Nephron progenitor cell (in vitro differentiated cells): ENCODE measurements at regions not wholly inside any gene's neighbourhood (a gene's known extent, or its start where the extent isn't known, plus 50 kb on each side); places are given as distances from the start of the nearest gene placed in this dataset.

Experiments
- DNase-seq: peaks from one replicate; pipeline ENCODE4 v3.0.0; 2021
- H3K27ac Mint-ChIP-seq: 2 replicates; pipeline ENCODE4 v1.8.0; 2021; ENCODE audit warnings: mild to moderate bottlenecking, moderate library complexity, mixed read lengths
- H3K27me3 Mint-ChIP-seq: 2 replicates; pipeline ENCODE4 v1.8.0; 2021; ENCODE audit warnings: mild to moderate bottlenecking, low read depth, mixed read lengths; ENCODE audit not compliant: poor library complexity
- H3K36me3 Mint-ChIP-seq: 2 replicates; pipeline ENCODE4 v1.8.0; 2021; ENCODE audit warnings: low read depth, mixed read lengths
- H3K4me1 Mint-ChIP-seq: 2 replicates; pipeline ENCODE4 v1.8.0; 2021; ENCODE audit warnings: mixed read lengths
- H3K4me3 Mint-ChIP-seq: 2 replicates; pipeline ENCODE4 v1.8.0; 2021; ENCODE audit warnings: mild to moderate bottlenecking, moderate library complexity, mixed read lengths
- H3K9me3 Mint-ChIP-seq: 2 replicates; pipeline ENCODE4 v1.8.0; 2021; ENCODE audit warnings: mild to moderate bottlenecking, moderate library complexity, mixed read lengths
- TF ChIP-seq, protein P1 (sequence below): fragments of 200-600 bp; sonication (generic); IDR thresholded peaks from 2 replicates; pipeline ENCODE4 v1.5.0; 2021; ENCODE audit warnings: antibody characterized with exemption

DNA sequence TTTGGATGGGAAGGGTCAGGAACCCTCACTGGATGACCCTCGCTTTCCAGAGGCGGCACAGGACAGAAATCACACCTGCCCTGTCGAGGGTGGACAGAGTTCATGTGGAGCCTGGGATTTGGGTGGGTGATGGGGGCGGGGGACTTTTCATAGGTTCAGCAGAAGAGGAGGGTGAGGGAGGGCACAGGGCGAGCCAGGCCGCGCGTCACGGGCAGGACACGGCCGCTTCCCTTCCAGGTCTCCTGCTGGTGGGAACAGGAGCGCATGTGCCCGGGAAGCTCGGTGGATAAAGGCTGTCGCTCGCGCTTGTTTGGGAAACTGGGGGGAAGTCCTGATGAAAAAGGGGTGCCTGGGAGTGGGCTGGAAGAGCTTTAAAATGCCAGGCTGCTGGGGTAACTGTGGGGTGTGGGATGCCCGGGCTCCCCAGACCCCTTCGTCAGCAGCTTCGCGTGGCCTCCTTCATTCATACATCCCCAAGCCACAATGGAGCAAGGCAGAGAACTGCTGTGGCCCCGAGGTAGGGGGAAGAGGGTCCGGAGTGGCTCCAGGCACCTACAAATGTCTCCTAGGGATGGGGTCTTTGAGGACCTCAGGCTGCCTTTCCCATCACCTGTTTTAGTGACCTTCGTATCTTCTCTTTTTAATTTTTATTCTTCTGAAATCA lies 102.2 kb downstream of the DACT2 start:
- Mint-ChIP-seq H3K4me1 (peaks cover 39% of the 10 kb centered on the region), H3K4me3 (no peak overlapping the region), H3K27me3 (peaks cover 47% of the 10 kb centered on the region), H3K36me3 (no peaks in the 10 kb centered on the region), H3K27ac (no peak overlapping the region), H3K9me3 (no peaks in the 10 kb centered on the region)
- TF ChIP-seq, protein P1, sequence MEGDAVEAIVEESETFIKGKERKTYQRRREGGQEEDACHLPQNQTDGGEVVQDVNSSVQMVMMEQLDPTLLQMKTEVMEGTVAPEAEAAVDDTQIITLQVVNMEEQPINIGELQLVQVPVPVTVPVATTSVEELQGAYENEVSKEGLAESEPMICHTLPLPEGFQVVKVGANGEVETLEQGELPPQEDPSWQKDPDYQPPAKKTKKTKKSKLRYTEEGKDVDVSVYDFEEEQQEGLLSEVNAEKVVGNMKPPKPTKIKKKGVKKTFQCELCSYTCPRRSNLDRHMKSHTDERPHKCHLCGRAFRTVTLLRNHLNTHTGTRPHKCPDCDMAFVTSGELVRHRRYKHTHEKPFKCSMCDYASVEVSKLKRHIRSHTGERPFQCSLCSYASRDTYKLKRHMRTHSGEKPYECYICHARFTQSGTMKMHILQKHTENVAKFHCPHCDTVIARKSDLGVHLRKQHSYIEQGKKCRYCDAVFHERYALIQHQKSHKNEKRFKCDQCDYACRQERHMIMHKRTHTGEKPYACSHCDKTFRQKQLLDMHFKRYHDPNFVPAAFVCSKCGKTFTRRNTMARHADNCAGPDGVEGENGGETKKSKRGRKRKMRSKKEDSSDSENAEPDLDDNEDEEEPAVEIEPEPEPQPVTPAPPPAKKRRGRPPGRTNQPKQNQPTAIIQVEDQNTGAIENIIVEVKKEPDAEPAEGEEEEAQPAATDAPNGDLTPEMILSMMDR: no peak
- no peak for DNase-seq

DNA sequence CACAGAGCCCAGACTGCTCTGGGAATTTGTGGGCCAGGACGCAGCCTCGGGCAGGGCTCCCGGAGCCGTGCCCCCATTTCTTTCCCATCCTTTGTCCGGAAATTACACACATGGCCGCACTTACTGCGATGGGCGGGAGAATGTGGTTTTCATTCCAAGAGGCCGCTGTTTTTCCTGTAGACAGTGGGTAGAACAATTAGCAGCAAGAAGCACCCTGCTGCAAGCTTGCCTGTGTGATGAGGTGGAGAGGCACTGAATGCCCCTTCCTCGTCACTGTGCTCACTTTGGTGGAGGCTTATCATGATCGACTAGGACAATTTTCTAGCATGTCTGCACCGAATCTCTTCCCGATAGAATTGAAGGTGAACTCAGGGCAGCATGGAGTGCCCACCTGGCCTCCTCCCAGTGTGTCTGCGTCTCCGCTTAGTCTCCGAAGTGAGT lies 102.8 kb downstream of the DACT2 start:
- H3K4me1 Mint-ChIP-seq: peaks cover 44% of the 10 kb centered on the region
- no peaks in the 10 kb centered on the region for H3K36me3 Mint-ChIP-seq
- no peaks in the 10 kb centered on the region for H3K9me3 Mint-ChIP-seq
- H3K4me3 Mint-ChIP-seq: no peak overlapping the region
- H3K27me3 Mint-ChIP-seq: peaks cover 47% of the 10 kb centered on the region
- no peak overlapping the region for H3K27ac Mint-ChIP-seq
- DNase-seq: no peak
- TF ChIP-seq, protein P1: no peak

DNA sequence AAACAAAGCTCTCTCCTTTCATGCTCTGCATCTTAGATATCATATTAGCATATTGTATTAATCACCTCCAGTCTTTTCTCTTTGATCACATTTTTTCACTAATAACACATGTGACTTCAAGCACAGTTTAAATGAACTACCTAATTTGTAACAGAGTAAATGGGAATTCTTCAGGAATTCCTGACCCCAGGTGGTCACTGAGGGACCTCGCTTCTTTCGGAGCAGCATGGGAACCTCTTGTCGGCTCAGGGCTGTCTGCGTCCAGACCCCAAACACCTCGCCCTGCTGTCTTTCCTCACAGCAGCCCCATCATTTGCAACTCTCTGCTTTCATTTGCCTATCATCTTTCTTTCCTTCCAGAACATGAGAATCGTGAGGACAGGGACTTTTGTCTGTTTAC lies 103.5 kb downstream of the DACT2 start:
- no peaks in the 10 kb centered on the region for H3K9me3 Mint-ChIP-seq
- peak overlapping the region; percentile 46 for H3K27ac Mint-ChIP-seq
- H3K4me1 Mint-ChIP-seq: peaks cover 50% of the 10 kb centered on the region
- H3K4me3 Mint-ChIP-seq: no peak overlapping the region
- TF ChIP-seq, protein P1: no peak
- H3K27me3 Mint-ChIP-seq: peaks cover 47% of the 10 kb centered on the region
- DNase-seq: no peak
- H3K36me3 Mint-ChIP-seq: no peaks in the 10 kb centered on the region

DNA sequence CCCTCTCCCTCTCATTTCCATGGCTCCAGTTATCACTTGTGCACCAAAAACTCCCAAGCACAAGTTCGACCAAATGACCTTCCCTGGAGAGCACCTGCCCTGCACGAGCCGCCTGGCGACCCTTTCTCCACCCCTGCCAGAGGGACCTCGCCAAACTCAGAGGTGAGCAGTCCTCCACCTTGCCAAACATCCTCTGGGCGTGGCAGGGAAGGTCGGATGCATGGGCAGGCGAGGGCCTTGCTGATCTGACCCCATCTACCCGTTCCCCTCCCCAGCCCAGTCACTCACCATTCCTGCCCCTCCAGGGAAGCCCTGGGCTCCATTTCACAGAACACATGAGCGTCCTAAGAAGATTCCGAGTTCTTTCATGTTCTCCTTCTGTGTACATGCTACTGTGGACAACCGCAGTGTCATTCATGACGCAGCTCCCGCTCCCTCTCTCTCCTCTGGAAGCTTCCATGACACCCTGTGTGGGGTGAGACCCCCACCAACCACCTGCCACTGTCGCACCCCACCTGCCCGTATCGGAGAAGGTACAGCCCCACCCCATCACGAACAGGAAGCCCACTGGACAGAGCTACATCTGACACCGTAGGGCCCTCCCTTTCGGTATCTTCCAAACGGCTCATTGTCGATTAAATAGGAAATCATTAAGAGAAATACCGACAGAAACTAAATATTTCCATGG lies 104.3 kb downstream of the DACT2 start:
- no peak for DNase-seq
- Mint-ChIP-seq H3K27me3 (peaks cover 47% of the 10 kb centered on the region), H3K36me3 (no peaks in the 10 kb centered on the region), H3K9me3 (no peaks in the 10 kb centered on the region), H3K4me1 (peaks cover 59% of the 10 kb centered on the region), H3K27ac (no peak overlapping the region), H3K4me3 (no peak overlapping the region)
- TF ChIP-seq, protein P1: no peak

DNA sequence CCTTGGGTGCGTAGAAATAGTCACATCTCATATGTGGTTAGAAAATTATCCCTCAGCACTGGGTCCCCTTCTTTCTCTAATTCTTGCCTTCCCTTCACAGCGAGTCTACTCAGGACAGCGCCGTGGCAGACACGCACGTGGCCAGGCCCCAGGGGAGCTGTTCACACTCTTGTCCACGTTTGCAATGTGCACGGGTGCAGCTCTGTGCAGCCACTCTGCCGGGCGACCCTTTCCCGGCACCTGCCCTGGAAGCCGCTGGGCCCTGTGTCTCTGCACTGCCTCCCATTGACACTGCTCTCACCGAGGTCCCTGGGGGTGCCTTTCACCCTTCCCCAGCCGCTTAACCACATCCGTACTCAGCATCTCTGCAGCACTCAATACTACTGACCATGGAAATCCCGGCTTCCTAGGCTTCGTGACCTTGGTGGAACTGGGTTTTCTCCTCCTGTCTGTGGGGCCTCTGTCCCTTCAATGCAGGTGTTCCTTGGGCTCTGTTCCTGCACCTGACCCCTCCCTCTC lies 104.9 kb downstream of the DACT2 start:
- no peak for DNase-seq
- TF ChIP-seq, protein P1: no peak
- Mint-ChIP-seq H3K27ac (no peak overlapping the region), H3K27me3 (peaks cover 42% of the 10 kb centered on the region), H3K4me1 (peaks cover 65% of the 10 kb centered on the region), H3K4me3 (no peak overlapping the region), H3K9me3 (no peaks in the 10 kb centered on the region), H3K36me3 (no peaks in the 10 kb centered on the region)
